ENCODE measurements at regions not wholly inside any gene's neighbourhood (a gene's known extent, or its start where the extent isn't known, plus 50 kb on each side); places are given as distances from the start of the nearest gene placed in this dataset.

DNA sequence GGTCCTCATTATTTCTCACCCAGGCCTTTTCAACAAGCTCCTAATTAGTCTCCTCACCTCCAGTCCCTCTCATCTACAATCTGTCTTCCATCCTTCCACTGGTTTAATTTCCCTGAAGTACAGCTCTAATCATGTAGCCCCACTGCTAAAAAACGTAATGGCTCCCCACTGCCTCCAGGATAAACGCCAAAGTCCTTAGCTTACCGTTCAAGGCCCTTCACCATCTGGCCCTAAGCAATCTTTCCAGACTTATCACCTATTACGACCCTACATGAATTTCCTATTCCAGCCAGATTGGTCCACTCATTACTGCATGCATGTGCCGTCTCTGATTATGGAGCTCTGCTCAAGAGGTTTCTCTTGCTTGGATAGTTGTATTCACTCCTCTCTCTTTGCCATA is 83.1 kb upstream of the DAB1 start:
- TF ChIP-seq, protein P1, sequence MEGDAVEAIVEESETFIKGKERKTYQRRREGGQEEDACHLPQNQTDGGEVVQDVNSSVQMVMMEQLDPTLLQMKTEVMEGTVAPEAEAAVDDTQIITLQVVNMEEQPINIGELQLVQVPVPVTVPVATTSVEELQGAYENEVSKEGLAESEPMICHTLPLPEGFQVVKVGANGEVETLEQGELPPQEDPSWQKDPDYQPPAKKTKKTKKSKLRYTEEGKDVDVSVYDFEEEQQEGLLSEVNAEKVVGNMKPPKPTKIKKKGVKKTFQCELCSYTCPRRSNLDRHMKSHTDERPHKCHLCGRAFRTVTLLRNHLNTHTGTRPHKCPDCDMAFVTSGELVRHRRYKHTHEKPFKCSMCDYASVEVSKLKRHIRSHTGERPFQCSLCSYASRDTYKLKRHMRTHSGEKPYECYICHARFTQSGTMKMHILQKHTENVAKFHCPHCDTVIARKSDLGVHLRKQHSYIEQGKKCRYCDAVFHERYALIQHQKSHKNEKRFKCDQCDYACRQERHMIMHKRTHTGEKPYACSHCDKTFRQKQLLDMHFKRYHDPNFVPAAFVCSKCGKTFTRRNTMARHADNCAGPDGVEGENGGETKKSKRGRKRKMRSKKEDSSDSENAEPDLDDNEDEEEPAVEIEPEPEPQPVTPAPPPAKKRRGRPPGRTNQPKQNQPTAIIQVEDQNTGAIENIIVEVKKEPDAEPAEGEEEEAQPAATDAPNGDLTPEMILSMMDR (IDR thresholded peaks at IDR 0.05), result no peak
- no peak for TF ChIP-seq POLR2A (IDR thresholded peaks at IDR 0.05)

DNA sequence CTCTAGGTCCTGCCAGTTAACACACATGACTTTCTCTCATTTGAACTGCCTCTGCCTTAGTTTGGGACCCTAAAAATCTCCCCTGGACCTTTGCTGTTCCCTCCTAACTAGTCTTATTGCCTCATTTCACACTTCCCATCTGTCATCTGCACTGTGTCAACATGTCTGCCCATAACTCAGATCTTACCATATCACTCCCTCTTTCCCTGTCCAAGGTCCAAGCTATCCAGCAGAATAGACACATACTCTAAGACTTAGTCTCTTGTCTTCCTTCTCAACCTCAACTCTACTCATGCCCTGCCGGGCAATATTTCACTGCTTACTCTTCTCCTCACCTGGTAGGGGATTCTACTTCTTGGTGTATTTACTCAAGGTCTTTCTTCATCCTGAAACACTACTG is 79.5 kb upstream of the DAB1 start:
- DNase-seq, result no peak
- no peaks in the 10 kb centered on the region for H3K36me3 ChIP-seq

More for the DNA sequence above, 83.1 kb upstream of the DAB1 start:
- H3K36me3 ChIP-seq, result no peaks in the 10 kb centered on the region
- no peak overlapping the region for H3K4me3 ChIP-seq
- H3K27ac ChIP-seq, result no peak overlapping the region
- no peaks in the 10 kb centered on the region for H3K4me1 ChIP-seq
- H3K9me3 ChIP-seq, result no peaks in the 10 kb centered on the region
- no peaks in the 10 kb centered on the region for H3K27me3 ChIP-seq
- no peak for DNase-seq

DNA sequence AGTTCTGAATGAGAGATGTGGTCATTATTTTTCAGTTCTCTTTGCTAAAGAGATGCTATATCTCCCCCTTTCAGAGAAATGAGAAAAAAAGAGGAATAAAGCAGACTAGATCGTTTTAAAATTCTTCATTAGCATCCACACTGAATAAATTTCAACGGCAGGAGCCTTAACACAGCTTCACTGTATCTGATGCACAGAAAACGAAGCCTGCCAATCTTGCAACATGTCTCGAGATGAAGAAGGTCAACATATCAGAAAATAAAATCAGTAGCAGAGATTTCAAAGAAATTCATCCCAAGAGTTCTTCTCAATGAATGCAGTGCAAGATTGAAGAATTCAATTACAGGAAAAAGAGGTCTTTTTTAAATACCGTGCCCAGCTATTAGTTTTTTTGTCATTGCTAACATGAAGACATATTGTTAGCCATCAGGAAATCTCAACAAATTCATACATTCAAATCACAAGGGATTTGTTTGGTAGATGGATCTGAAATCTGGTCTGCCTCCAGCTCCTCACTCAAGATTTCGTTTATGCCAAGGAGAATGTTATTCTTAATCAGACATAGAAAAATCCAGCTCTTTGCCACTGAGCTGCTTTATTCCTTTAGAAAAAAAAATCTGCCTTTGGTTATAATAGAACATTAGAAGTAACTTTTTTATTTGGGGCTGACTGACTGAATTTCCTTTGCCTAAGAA is 76.4 kb upstream of the DAB1 start:
- Histone ChIP-seq H3K27ac (no peak overlapping the region), H3K4me3 (no peak overlapping the region), H3K36me3 (no peaks in the 10 kb centered on the region), H3K9me3 (no peaks in the 10 kb centered on the region), H3K27me3 (no peaks in the 10 kb centered on the region), H3K4me1 (no peaks in the 10 kb centered on the region)
- no peak for TF ChIP-seq POLR2A (IDR thresholded peaks at IDR 0.05)
- TF ChIP-seq, protein P1 (IDR thresholded peaks at IDR 0.05), result no peak
- DNase-seq, result no peak

More for the DNA sequence above, 79.5 kb upstream of the DAB1 start:
- Histone ChIP-seq H3K4me3 (no peak overlapping the region), H3K4me1 (no peaks in the 10 kb centered on the region), H3K27ac (no peak overlapping the region), H3K9me3 (no peaks in the 10 kb centered on the region), H3K27me3 (no peaks in the 10 kb centered on the region)
- TF ChIP-seq, protein P1 (IDR thresholded peaks at IDR 0.05), result no peak
- TF ChIP-seq POLR2A (IDR thresholded peaks at IDR 0.05), result no peak

DNA sequence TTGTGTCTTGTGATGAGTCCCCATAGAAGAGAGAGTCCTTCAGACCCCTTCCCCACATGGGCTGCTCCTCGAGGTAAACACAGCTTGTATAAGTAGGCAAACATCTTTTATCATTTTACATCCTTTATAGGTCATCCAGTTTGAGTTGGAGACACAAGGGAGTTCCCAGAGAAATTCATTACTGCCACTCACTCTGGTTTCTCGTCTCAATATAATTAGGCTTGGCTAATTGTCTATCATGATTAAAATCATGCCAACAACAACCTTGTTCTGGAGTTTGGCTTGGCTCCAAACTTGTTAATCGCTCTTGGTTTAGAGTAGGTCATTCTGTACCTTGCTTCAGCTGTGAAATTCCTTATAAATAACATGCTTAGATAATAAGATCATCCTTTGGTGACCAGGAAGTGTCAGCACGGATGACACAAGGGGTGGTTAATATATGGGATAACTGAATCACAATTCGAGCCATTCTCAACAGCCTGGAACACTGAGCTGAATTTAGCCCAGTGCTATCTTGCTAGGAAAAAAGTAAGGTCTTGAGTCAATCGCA is 70.7 kb upstream of the DAB1 start:
- H3K36me3 ChIP-seq, result no peaks in the 10 kb centered on the region
- H3K4me3 ChIP-seq, result no peak overlapping the region
- no peaks in the 10 kb centered on the region for H3K4me1 ChIP-seq
- no peak for TF ChIP-seq POLR2A (IDR thresholded peaks at IDR 0.05)
- TF ChIP-seq, protein P1 (IDR thresholded peaks at IDR 0.05), result no peak
- H3K27ac ChIP-seq, result no peak overlapping the region
- DNase-seq, result no peak
- H3K9me3 ChIP-seq, result no peaks in the 10 kb centered on the region
- no peaks in the 10 kb centered on the region for H3K27me3 ChIP-seq

DNA sequence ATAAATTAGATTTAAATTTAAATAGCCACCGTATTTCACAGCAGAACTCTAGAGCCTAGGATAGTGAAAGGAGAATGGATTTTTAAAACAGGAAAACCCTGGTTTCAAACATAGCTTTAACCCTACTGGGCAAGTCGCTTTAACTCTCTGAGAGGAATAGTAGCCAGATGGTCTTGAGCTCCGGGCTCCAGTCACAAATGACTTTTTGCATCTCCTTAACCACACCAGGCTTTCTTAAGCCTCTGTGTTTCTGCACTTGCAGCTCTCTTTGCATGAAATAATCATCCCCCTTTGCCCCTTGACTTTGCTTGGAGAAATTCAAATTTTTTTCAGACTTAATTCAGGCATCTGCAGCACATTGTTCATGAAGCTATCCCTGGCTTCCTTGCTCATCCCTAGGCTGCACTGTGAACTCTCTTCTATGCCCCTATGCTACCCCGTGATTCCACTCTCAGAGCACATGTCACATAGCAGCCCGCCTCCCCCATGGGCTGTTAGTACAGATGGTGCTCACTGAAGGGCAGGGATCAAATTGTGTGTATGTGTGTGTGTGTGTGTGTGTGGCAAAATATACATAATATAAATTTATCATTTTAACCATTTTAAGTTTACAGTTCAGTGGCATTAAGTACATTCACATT is 68.8 kb upstream of the DAB1 start:
- no peaks in the 10 kb centered on the region for H3K9me3 ChIP-seq
- H3K36me3 ChIP-seq, result no peaks in the 10 kb centered on the region
- H3K4me3 ChIP-seq, result no peak overlapping the region
- TF ChIP-seq, protein P1 (IDR thresholded peaks at IDR 0.05), result no peak
- TF ChIP-seq POLR2A (IDR thresholded peaks at IDR 0.05), result no peak
- no peak overlapping the region for H3K27ac ChIP-seq
- H3K27me3 ChIP-seq, result no peaks in the 10 kb centered on the region
- no peak for DNase-seq
- no peaks in the 10 kb centered on the region for H3K4me1 ChIP-seq

Measured in Peyer's patch (tissue), 4 donors.